NCI-H146 treated with DMSO at 0.1 percent for 48 hours (cell line): ENCODE measurements at regions not wholly inside any gene's neighbourhood (a gene's known extent, or its start where the extent isn't known, plus 50 kb on each side); places are given as distances from the start of the nearest gene placed in this dataset.

Experiments used
- DNase-seq: peaks from one replicate; lab custom pipeline; 2025; ENCODE audit not compliant: unreplicated experiment; lab: John Stamatoyannopoulos, UW

DNA sequence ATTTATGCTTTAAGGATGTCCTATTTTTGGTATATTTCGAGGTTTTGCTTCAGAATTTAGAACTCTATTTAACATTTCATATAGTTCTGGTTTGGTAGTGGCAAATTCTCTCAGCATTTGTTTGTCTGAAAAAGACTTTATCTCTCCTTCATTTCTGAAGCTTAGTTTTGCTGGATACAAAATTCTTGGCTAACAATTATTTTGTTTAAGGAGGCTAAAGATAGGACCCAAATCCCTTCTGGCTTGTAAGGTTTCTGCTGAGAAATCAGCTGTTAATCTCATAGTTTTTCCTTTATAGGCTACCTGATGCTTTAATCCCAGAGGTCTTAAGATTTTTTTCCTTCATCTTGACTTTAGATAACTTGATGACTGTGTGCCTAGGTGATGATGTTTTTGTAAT lies 162.7 kb upstream of the B3GAT2 start:
- DNase-seq: no peak

DNA sequence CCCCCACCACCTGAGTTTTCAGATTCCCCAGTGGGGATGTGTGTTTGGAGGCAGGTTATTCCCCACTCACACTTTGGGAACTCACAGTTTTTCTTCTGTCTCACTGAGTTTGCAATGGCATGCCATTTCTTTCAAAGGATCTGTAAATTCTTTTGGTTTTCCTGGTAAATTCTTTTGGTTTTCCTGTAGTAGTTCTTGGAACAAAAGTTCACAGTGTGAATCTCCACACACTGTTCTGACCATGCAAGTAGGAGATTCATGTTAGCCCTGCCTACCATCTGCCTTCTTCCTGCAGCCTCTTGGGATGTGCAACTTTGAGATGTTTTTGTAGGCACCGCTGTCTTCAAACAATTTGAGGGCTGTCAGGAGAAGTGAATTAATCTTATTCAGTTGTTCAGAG lies 165.6 kb upstream of the OGFRL1 start:
- no peak for DNase-seq

DNA sequence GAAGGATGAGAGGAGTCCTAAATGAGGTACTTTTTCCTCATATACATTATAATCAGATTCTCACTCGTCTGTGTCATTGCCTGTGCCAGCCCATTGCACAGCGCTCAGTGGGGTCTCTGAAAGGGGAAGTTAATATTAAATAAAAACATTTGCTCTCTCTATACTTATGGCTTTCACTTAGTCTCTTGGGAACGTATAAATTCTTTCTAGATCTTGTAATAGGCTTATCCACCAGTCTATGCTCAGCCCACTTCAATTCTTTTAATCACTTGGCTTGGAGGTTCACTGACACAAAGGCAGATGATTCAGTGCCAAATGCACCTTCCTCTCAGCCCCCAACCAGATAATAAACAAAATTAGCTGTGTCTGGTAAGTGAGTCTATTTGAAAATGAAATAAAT lies 164.3 kb upstream of the OGFRL1 start:
- no peak for DNase-seq

DNA sequence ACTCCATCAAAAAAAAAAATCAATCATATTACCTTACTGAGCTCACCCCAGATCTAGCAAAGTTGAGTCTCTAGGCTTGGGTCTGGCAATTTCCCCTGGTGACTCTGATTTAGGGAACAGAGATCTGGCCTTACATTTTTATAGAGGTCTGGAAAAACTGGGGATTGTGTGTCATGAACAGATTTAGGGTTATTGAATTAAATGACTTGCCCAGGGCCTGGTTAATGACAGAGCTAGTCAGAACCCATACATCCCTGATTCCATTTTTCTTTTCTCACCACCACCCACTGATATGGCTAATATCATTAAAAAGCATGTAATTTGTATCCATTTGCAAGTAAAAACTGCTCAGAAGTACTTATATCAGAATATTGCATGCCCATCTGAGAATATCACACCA lies 163.4 kb upstream of the OGFRL1 start:
- DNase-seq: no peak

DNA sequence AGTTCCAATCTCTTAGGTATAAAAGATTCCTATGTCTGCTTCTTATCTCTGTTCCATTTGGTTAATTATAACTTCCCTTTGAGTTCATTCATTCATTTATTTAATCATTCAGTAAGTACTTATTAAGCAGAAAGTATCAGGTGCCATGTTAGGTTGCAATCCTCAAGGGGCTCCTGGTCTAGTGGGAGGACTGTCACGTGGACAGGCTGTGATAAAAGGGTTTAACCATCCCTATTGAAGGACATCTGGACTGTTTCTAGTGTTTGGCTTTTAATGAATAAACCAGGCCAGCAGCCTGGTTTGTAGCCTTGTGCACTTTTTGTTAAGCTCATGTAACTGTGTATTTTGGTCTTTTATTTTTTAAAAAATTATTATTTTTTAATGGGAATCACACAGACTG lies 162.1 kb upstream of the OGFRL1 start:
- DNase-seq: no peak

DNA sequence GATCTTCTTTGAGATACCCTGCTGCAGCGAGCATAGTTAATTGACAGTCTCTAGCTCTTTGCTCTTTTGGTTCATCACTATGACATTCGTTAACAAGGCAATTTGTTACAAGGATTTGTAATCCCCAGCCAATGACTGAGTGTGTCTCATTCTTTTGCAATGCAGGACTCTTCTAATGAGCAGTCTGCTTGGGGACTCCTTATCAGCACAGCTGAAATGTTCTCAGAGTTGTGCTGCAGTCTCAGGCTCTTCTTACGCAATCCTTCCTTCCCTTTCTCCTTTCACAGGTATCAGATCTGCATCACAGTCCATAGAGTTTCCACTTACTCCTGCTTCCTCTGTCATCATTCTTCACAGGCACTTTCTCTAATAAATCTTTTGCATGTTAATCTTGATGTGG lies 161.2 kb upstream of the OGFRL1 start:
- DNase-seq: no peak

DNA sequence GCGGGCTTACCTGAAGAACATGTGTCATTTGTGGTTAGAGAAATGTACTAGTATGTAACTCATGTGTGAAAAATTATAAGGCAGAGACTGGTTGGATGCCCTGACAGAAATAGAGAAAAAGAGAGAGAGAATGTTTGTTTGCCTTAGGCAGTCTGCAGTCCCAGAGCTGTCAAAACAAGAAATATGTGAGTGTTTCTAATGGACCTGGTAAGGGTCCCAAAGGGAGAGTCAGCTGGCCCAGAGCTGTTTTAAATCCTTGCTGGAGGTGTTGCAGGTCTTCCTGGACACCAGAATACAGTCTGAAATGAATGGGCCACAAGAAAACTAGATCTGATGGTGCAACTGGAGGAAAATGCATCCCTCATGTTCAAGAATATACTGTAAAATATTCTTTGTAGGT lies 158.3 kb upstream of the OGFRL1 start:
- no peak for DNase-seq

DNA sequence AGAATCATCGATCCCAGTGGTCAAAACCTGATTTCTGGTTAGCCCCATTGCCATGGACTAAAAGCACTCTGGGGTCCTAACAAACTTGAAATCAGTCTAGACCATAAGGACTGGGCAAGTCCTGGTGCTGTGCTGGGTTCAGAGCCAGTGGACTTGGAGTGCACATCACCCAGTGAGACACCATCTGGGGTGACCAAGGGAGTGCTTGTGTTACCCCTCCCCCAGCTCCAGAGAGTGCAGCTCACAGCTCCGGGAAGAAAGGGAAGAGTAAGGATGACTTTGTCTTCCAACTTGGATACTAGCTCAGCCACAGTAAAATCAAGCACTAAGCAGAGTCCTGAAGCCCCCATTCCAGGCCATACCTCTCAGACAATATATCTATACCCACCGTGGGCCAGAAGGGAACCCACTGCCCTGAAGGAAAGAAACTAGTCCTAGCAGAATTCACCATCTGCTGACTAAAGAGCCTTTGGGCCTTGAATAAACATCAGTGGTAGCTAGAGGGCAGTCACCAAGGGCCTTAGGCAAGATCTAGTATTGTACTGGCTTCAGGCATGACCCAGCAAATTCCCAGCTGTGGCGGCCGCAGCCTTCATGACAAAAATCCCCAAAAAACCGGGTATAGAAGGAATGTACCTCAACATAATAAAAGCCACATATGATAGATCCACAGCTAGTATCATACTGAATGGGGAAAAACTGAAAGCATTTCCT lies 153.5 kb upstream of the OGFRL1 start:
- no peak for DNase-seq

DNA sequence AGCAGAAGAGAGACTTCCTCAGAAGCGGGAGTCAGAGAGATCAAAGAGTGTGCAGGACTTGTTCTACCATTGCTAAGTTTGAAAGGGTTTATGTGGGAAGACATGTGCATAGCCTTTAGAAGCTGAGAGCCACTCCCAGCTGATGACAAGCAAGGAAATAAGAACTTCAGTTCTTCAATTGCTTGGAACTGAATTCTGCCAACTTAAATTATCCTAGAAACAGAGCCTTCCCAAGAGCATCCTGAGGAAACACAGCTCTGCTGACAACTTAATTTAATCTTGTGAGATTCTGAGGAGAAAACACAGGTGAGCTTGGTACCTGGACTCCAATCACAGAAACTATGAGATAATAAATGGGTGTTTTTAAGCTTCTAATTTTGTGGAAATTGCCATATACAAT lies 150.6 kb upstream of the OGFRL1 start:
- DNase-seq: no peak

DNA sequence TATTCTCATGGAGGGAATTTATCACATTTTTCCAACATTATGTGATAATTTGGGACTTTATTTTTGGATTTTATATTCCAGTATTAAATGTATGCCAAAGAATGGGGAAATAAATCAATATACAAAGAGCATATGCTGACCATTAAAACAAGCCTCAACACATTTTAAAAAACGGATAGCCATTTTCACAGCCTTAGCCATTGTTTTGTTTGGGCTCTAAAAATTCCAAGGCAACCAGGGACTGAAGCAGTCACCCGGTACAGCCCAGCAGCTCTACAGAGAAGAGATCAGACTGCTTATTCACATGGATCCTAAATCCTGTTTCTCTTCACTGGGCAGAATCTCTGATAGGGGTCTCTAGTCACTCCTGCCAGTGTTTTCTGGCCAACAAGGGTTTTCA lies 150.2 kb upstream of the OGFRL1 start:
- DNase-seq: no peak

DNA sequence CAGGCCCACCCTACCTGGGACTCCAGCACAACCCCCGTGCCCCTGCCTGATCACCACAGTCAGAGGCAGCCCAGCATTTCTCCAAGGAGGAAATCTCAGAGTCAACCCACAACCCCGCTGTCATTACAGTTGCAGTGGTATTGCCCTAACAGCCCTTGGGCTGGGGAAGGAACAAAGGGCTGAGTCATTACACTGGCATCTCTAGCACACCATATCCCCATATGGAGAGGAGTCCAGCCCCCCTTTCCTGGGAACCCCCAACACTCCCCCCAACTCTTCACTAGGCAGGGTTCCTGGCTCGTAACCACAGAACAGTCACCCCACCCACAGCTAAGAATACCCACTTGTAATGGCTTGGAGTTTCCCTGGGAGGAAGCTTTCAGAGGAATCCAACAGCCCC lies 149.4 kb upstream of the OGFRL1 start:
- DNase-seq: no peak

DNA sequence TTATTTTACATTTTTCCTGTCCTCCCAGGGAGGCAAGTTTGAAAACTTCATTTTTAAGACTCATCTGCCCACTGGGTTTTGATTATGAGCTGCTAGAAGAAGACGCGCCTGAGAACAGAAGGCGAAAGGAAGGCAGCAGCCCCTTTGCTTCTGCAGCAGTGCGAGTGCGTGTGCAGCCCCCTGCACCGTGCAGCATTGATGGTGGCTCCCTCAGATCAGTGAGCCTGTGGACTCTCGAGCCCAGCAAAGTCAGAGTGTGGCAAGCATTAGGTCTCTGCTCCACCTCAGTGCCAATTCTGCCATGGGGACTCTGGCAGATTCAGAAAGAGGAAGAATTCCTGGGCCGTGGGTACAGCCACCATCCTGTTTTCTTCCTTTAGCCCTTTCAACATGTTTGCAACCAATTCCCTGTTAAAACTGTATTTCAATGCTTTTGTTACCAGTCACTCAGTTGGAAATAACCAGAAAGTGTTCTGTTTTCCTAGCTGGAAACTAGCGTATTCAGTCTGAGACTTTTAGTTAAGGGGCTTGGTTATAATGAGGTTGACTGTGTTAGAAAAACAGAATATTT lies 134.8 kb upstream of the OGFRL1 start:
- DNase-seq: no peak

DNA sequence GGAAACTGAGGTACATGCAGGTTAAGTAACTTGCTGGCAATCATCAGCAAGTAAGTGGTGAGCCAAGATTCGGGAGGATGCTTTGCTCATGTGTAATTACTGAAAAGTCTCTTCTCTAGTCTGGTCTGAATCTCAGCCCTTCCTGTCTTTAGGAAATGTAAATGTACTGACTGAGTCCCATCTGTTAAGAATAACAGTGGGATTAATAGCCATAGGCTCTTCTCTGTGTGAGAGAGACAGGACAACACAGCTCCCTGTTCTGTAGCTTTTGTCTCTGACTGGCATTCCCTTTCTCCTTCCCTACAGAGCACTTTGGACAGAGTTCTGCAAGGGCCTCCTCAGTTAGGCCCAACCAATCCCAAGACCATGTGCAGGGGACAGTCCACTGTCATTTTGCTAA lies 131.3 kb upstream of the OGFRL1 start:
- DNase-seq: no peak

DNA sequence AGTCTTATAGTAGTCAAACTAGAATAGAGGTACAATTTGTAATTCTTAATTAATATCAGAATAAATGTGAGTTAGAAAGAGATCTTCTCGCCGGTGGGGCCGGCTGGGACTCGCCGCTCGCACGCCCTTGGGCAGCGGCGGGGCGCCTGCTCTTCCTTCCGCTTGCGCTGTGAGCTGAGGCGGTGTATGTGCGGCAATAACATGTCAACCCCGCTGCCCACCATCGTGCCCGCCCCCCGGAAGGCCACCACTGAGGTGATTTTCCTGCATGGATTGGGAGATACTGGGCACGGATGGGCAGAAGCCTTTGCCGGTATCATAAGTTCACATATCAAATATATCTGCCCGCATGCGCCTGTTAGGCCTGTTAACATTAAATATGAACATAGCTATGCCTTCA lies 123.7 kb upstream of the OGFRL1 start:
- DNase-seq: no peak

DNA sequence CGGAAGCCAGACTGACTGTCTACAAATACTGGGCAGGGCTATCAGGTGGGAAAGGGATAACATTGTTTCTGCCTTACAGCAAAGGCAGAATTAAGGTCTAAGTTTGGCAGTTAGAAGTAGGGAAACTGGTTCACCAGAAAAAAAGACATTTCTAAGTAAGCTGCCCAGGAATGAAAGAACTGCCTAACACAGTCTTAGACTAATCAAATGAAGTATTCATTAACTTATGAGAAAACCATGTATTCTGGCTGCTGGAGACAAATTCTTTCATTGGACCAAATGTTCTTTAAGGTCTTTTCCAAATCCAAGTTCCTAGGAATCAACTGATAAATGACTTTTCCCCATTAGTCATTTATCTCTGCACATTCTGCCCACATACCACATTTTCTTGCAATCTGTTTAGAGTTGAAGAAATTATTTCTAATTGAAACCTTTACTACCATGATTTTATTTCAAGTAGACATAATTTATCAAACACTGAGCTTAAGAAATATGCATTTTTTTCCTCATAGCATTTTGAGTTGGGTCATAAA lies 120.3 kb upstream of the OGFRL1 start:
- DNase-seq: no peak

DNA sequence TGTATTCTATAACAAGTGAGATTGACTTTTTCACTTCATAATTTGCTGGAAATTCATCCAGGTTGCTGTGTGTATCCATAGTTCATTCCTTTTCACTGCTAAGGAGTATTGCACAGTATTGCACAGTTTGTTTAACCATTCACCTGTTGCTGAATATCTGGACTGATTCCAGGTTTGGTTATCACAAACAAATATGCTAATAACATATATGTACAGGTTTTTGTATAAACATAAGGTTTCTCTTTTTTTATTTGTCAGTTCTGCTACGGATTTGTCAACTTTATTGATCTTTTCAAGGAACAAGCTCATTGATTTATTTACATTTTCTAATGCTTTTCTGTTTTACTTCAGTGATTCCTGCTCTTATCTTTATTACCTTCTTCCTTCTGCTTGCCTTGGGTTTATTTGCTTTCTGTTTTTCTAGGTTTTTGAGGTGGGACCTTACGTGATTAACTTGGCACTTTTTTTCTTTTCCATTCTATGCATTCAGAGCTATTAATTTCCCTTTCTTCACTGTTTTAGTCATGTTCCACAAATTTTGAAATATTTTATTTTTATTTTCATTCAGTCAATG lies 117.0 kb upstream of the OGFRL1 start:
- no peak for DNase-seq

DNA sequence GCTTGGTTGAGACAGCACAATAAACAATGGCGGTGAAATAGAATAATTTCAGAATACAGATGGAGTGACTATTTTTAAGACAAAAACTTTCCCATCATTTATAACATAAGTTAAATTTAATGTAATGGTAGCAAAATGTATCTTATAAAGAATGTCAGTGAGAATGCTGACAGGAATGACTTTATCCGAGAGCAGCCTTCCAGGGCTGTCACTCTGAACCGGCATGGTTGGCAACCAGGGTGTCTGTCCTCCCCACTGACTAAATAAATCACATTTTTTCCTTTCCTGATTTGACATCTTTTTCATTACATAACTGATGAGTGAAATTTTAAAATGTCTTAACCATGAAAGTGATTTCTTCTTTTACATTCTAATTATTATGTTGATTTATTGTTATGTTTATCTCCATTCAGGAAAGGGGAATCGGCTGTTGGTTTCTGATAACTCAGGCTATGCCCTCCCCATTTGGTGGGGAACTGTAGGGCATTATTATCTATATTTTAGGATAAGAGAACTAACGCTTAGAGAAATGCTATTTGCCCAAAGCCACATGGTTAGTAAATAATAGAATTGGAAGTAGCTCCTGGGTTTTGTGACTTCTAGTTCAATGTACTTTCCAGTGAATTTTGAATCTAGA lies 109.2 kb upstream of the OGFRL1 start:
- DNase-seq: no peak

DNA sequence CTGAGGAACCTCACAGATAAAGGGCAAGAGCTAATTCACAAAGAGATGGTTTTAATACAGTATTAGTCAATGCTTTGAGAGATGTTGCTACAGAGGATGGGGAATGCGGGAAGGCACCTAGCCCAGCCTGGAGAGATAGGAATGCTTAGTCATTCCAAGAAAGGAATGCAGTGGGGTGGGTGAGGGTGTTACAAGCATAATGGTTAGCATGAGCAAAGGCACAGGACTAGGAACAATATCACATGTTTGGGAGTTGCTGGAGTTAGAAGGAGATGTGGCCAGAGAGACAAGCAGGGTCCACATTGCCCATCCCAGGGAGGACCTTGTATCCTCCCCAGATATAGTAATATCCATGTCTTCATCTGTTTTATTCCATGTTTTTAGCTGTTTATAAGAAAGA lies 107.0 kb upstream of the OGFRL1 start:
- no peak for DNase-seq

DNA sequence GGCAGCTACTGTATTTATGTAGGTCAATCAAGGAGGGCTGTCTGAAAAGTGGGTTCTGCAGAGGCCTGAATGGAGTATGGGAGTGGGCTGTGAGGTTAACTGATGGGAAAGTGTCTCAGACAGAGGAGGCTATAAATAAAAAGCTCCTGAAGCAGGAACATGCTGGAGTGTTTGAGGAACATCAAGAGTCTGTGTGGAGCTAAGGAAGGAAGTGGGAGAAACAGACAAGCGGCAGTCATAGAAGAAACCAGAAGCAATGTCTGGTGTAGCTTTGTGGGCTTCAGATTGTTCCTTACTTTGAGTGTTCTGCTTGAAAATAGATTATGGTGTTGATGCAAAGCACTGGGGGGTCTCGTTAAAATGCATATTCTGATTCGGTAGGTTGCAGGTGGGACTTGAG lies 101.5 kb upstream of the OGFRL1 start:
- no peak for DNase-seq

DNA sequence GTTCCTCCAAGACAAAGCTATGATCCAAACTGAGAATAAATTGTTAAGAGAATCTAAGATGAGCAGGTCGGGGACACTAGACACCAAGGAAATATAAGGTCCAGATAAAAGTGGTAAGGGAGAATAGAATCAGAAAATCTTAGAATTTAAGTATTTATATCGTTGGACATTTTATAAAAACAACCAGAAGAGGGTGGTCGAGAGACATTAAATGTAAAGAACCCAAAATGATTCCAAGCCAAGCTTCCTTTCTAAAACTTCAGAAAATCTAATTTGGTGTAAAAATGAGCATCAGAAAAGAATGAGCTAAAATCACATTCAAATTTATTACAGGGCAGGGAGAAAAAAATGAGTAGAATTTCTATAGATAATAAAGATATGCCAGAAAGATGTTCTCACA lies 97.8 kb upstream of the OGFRL1 start:
- no peak for DNase-seq

DNA sequence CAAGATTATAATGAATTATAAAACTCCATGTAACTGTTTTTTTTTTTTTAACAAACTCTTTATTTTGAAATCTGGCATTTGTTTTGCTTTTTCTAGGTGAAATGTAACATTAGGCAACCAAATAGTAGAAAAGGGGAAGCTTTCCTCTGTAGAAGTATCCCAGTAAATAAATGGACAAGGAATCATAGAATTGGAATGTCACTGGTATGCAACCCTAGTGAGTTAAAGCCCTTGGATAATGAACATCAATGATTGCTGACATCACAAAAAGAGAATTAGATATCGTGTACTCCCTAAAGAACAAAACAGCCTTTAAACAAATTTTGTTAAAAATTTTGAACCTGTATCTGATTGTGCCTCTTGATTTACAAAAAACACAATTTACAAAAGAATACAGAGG lies 93.9 kb upstream of the OGFRL1 start:
- DNase-seq: no peak

DNA sequence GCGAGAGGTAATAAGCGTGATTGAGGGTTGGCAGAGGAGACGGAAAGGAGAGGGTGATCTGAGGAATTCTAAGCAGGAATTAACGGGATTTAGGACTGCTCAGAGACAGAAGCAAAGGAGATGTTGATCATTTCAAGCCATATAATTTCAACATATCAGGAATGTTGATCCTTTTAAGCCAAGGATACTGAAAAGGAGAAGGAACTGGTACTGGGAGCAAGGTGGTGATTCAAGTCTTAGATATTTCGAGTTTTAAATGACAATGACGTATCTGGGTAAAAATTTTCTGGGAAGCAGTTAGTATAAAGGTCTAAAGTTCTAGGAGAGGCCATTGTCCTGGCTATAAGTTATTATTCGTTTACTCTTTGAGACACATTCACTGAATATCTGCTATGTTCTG lies 91.3 kb upstream of the OGFRL1 start:
- no peak for DNase-seq
